Neuronal stem cell (in vitro differentiated cells): ENCODE measurements at regions not wholly inside any gene's neighbourhood (a gene's known extent, or its start where the extent isn't known, plus 50 kb on each side); places are given as distances from the start of the nearest gene placed in this dataset.

Experiments used
- DNase-seq: peaks from one replicate; pipeline ENCODE4 v3.0.0-alpha.2; 2013; ENCODE audit warnings: low spot score
- H2AFZ ChIP-seq: one replicate; pipeline ENCODE4 v1.6.1; 2013; ENCODE audit warnings: mild to moderate bottlenecking, low read length, inconsistent platforms
- H2AK5ac ChIP-seq: 2 replicates; pipeline ENCODE4 v1.6.1; 2013; ENCODE audit warnings: low read depth, mild to moderate bottlenecking, inconsistent platforms, low read length, moderate library complexity, mixed read lengths
- H2BK120ac ChIP-seq: 2 replicates; pipeline ENCODE4 v1.6.1; 2013; ENCODE audit warnings: low read depth, mild to moderate bottlenecking, inconsistent platforms, low read length, moderate library complexity, mixed read lengths
- H2BK12ac ChIP-seq: one replicate; pipeline ENCODE4 v1.6.1; 2013; ENCODE audit warnings: low read length, inconsistent platforms
- H2BK15ac ChIP-seq: 2 replicates; pipeline ENCODE4 v1.6.1; 2013; ENCODE audit warnings: mild to moderate bottlenecking, low read length, inconsistent platforms, mixed read lengths
- H2BK5ac ChIP-seq: one replicate; pipeline ENCODE4 v1.6.1; 2013; ENCODE audit warnings: inconsistent platforms, mild to moderate bottlenecking, low read length, moderate library complexity
- H3K14ac ChIP-seq: one replicate; pipeline ENCODE4 v1.6.1; 2013; ENCODE audit warnings: low read length, inconsistent platforms
- H3K18ac ChIP-seq: 2 replicates; pipeline ENCODE4 v1.6.1; 2013; ENCODE audit warnings: low read length, inconsistent platforms
- H3K23ac ChIP-seq: 2 replicates; pipeline ENCODE4 v1.6.1; 2013; ENCODE audit warnings: low read depth, mild to moderate bottlenecking, mixed read lengths, low read length, inconsistent platforms; ENCODE audit not compliant: poor library complexity
- H3K27ac ChIP-seq: replicated peaks from 3 replicates; pipeline ENCODE4 v1.5.1; 2013; ENCODE audit warnings: low read length, inconsistent platforms
- H3K27me3 ChIP-seq, 3 experiments: 2 replicates each; pipeline ENCODE4 v1.6.1; 2013; ENCODE audit warnings: low read length in 3 of 3, mild to moderate bottlenecking in 2 of 3, inconsistent platforms in 1 of 3, low read depth in 1 of 3, mixed read lengths in 1 of 3, moderate library complexity in 1 of 3; ENCODE audit not compliant: control insufficient read depth in 3 of 3, insufficient read depth in 3 of 3
- H3K36me3 ChIP-seq, 2 donors: replicated peaks in 1 of 2; 2 replicates each; pipeline ENCODE4 v1.6.1; 2013; ENCODE audit warnings: low read length in 2 of 2; ENCODE audit not compliant: control insufficient read depth in 2 of 2, insufficient read depth in 2 of 2
- H3K4ac ChIP-seq: 2 replicates; pipeline ENCODE4 v1.6.1; 2013; ENCODE audit warnings: inconsistent platforms, mild to moderate bottlenecking, low read length, moderate library complexity
- H3K4me1 ChIP-seq, 2 donors: 1 replicate in 1 of 2; 2 replicates in 1 of 2; pipeline ENCODE4 v1.6.1; 2013; ENCODE audit warnings: low read length in 2 of 2, low read depth in 1 of 2; ENCODE audit not compliant: control insufficient read depth in 2 of 2, insufficient read depth in 1 of 2
- H3K4me2 ChIP-seq: one replicate; pipeline ENCODE4 v1.6.1; 2013; ENCODE audit warnings: mild to moderate bottlenecking, low read length, inconsistent platforms; ENCODE audit not compliant: insufficient read depth, poor library complexity, severe bottlenecking
- H3K4me3 ChIP-seq, 2 donors: 2 replicates each; pipeline ENCODE4 v1.5.1; 2013; ENCODE audit warnings: low read length in 2 of 2, mild to moderate bottlenecking in 2 of 2, inconsistent platforms in 1 of 2, moderate library complexity in 1 of 2
- H3K79me1 ChIP-seq: one replicate; pipeline ENCODE4 v1.6.1; 2013; ENCODE audit warnings: low read depth, mild to moderate bottlenecking, inconsistent platforms, low read length, moderate library complexity
- H3K9ac ChIP-seq: one replicate; pipeline ENCODE4 v1.6.1; 2013; ENCODE audit warnings: mild to moderate bottlenecking, low read depth, low read length, inconsistent platforms; ENCODE audit not compliant: poor library complexity
- H3K9me3 ChIP-seq, 2 donors: replicated peaks in 1 of 2; 2 replicates each; pipeline versions ENCODE3 to v1.6.1; 2013; ENCODE audit warnings: low read length in 2 of 2, mild to moderate bottlenecking in 2 of 2, inconsistent platforms in 1 of 2, low read depth in 1 of 2, mixed read lengths in 1 of 2, moderate library complexity in 1 of 2; ENCODE audit not compliant: control insufficient read depth in 2 of 2, insufficient read depth in 1 of 2
- H4K8ac ChIP-seq: one replicate; pipeline ENCODE4 v1.6.1; 2013; ENCODE audit warnings: low read depth, mild to moderate bottlenecking, inconsistent platforms, low read length, moderate library complexity
- H4K91ac ChIP-seq: one replicate; pipeline ENCODE4 v1.6.1; 2013; ENCODE audit warnings: low read length, low read depth, mild to moderate bottlenecking, inconsistent platforms; ENCODE audit not compliant: poor library complexity
- WGBS, 2 donors: extraction: QIAGEN DNeasy Blood & Tissue Kit; methylation state at CpG; one replicate each; pipeline ENCODE4 v1.1.7; 2013; ENCODE audit warnings: missing lambda C conversion rate in 2 of 2, mixed read lengths in 1 of 2; ENCODE audit not compliant: insufficient read length in 2 of 2, insufficient replicate concordance in 1 of 2; ENCODE audit errors: extremely low coverage in 2 of 2; 5-methylcytosine and 5-hydroxymethylcytosine counted together

DNA sequence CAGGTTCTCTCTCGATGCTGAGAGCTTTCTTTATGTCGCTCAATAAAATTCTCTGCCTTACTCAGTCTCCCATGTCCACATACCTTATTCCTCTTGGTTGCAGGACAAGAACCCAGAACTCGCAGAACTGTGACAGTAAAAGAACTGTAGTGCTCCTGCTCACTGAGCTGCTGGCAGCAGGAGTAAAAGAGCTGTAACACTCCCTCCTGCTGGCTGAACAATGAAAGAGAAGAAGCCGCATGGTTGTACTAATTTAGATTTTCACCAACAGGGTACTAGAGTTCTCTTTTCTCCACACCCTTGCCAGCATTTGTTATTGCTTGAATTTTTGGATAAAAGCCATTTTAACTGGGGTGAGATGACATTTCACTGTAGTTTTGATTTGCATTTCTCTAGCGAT is 433.2 kb downstream of the GUCY1A2 start:
- no peak overlapping the region for H3K4me2 ChIP-seq
- H4K8ac ChIP-seq = no peak overlapping the region
- H2AK5ac ChIP-seq = no peak overlapping the region
- WGBS, 2 donors = no CpG with 5 or more reads among the region's 5 CpGs
- no peak overlapping the region for H2BK120ac ChIP-seq
- H2BK5ac ChIP-seq = no peak overlapping the region
- H2AFZ ChIP-seq = no peak overlapping the region
- H3K27me3 ChIP-seq = no peaks in the 10 kb centered on the region
- no peak overlapping the region for H3K18ac ChIP-seq
- no peak overlapping the region for H3K4ac ChIP-seq
- H3K36me3 ChIP-seq = no peaks in the 10 kb centered on the region
- H4K91ac ChIP-seq = no peak overlapping the region
- H3K79me1 ChIP-seq = no peaks in the 10 kb centered on the region
- H3K4me3 ChIP-seq = no peak overlapping the region
- DNase-seq = peak; percentile 1
- H3K14ac ChIP-seq = no peak overlapping the region
- no peak overlapping the region for H3K27ac ChIP-seq
- H3K23ac ChIP-seq = no peak overlapping the region
- H2BK12ac ChIP-seq = no peak overlapping the region
- no peak overlapping the region for H2BK15ac ChIP-seq
- H3K4me1 ChIP-seq = no peaks in the 10 kb centered on the region
- H3K9me3 ChIP-seq = no peaks in the 10 kb centered on the region
- no peak overlapping the region for H3K9ac ChIP-seq

DNA sequence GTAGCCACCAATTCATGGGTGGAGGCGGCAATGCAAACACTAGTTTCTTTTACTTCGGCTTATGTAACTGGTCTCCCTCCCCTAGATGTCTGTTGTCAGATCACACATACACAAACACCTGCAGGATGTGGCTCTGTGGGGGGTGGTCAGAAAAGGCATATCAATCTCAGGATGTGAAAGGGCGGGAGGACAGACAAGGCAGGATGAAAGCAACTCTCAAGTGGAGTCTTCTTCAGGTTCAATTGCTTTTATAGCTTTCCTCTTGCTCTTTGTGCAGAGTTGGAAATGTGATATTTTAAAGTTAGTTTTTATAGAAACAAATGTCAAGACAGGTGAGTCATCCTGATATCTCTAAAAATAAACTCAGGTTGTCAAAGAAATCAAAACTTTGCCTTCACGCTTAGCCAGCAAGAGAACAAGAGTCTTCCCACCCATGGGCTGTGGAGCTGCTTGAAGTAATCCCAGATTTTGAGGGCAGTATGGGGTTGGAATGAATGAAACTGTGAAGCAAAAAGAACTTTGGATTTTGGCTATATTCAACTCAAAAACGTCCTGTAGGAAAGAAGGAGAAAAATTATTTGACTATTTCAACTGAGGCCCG is 423.4 kb downstream of the GUCY1A2 start:
- H4K8ac ChIP-seq = no peak overlapping the region
- no peaks in the 10 kb centered on the region for H3K27me3 ChIP-seq
- no peak overlapping the region for H2BK5ac ChIP-seq
- no peaks in the 10 kb centered on the region for H3K79me1 ChIP-seq
- no peaks in the 10 kb centered on the region for H3K9me3 ChIP-seq
- no peak overlapping the region for H3K18ac ChIP-seq
- no peak overlapping the region for H2AK5ac ChIP-seq
- no peak overlapping the region for H3K4ac ChIP-seq
- no peak overlapping the region for H3K27ac ChIP-seq
- no peaks in the 10 kb centered on the region for H3K36me3 ChIP-seq
- no peak overlapping the region for H3K9ac ChIP-seq
- no peak overlapping the region for H2AFZ ChIP-seq
- H2BK120ac ChIP-seq = no peak overlapping the region
- H3K4me1 ChIP-seq = no peaks in the 10 kb centered on the region
- H2BK15ac ChIP-seq = no peak overlapping the region
- H2BK12ac ChIP-seq = no peak overlapping the region
- no peak for DNase-seq
- no peak overlapping the region for H3K4me3 ChIP-seq
- no peak overlapping the region for H4K91ac ChIP-seq
- H3K14ac ChIP-seq = no peak overlapping the region
- no peak overlapping the region for H3K23ac ChIP-seq
- no peak overlapping the region for H3K4me2 ChIP-seq
- no CpG with 5 or more reads among the region's 6 CpGs for WGBS, 2 donors

DNA sequence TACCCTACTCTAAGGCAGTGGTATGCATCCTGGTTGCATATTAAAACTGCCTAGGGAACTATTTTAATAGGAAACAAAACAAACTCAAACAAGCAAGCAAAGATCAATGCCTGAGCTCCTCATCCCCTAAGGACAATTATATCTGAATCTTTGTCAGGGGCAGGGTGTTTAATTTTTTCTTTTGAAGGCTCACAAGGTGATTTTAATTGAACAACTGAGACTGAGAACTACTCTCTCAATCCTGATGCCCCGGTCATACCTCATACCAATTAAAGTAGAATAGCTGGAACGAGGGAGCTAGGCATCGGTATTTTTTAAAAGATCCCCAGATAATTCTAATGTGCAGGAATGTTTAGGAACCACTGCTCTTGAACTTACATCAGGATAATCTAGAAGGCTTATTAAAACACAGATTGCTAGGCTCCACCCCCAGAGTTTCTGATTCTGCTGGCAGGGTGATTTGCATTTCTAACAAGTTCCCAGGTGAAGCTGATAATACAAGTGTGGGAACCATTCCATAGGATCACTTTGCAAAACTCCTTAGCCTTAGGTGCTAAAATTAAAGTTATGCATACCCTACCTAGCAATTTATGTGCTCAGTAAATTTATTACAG is 416.5 kb downstream of the GUCY1A2 start:
- Histone ChIP-seq H3K9ac (no peak overlapping the region), H3K4me1 (no peaks in the 10 kb centered on the region), H3K18ac (no peak overlapping the region), H2BK120ac (no peak overlapping the region), H2AK5ac (no peak overlapping the region), H3K4me2 (no peak overlapping the region), H2BK5ac (no peak overlapping the region), H3K14ac (no peak overlapping the region), H4K91ac (no peak overlapping the region), H4K8ac (no peak overlapping the region), H3K36me3 (no peaks in the 10 kb centered on the region), H2BK15ac (no peak overlapping the region), H3K4ac (no peak overlapping the region), H3K27me3 (no peaks in the 10 kb centered on the region), H3K79me1 (no peaks in the 10 kb centered on the region), H2BK12ac (no peak overlapping the region), H2AFZ (no peak overlapping the region), H3K4me3 (no peak overlapping the region), H3K27ac (no peak overlapping the region), H3K9me3 (no peaks in the 10 kb centered on the region), H3K23ac (no peak overlapping the region)
- no peak for DNase-seq
- no CpG with 5 or more reads among the region's 3 CpGs for WGBS, 2 donors

DNA sequence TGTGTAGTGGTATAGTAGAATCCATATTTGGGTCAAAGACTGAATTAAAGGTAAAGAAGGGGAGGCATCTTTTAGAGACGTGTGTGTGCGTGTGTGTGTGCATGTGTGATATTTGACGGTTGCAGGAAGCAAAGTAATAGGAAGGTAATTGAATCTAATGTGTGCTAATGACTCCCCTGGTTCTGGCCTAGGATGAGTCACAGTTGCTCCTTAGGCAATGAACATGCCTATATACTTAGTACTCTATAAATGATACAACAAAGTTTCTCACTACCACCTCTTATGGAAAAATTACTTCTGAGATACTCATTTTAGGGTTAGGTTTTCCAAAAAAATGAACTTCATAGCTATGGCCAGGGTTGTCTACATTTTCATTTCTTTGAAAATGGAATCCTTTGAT is 409.6 kb downstream of the GUCY1A2 start:
- Histone ChIP-seq H3K36me3 (no peaks in the 10 kb centered on the region), H2BK5ac (no peak overlapping the region), H2BK12ac (no peak overlapping the region), H2BK15ac (no peak overlapping the region), H3K4me2 (no peak overlapping the region), H3K27me3 (no peaks in the 10 kb centered on the region), H2AK5ac (no peak overlapping the region), H3K79me1 (no peaks in the 10 kb centered on the region), H3K18ac (no peak overlapping the region), H3K4me3 (no peak overlapping the region), H3K27ac (no peak overlapping the region), H3K9me3 (no peaks in the 10 kb centered on the region), H3K9ac (no peak overlapping the region), H3K23ac (no peak overlapping the region), H3K4ac (no peak overlapping the region), H3K14ac (no peak overlapping the region), H4K8ac (no peak overlapping the region), H3K4me1 (no peaks in the 10 kb centered on the region), H2BK120ac (no peak overlapping the region), H4K91ac (no peak overlapping the region), H2AFZ (no peak overlapping the region)
- no peak for DNase-seq
- WGBS, 2 donors = no CpG with 5 or more reads among the region's 3 CpGs
